ENCODE measurements at regions not wholly inside any gene's neighbourhood (a gene's known extent, or its start where the extent isn't known, plus 50 kb on each side); places are given as distances from the start of the nearest gene placed in this dataset.

DNA sequence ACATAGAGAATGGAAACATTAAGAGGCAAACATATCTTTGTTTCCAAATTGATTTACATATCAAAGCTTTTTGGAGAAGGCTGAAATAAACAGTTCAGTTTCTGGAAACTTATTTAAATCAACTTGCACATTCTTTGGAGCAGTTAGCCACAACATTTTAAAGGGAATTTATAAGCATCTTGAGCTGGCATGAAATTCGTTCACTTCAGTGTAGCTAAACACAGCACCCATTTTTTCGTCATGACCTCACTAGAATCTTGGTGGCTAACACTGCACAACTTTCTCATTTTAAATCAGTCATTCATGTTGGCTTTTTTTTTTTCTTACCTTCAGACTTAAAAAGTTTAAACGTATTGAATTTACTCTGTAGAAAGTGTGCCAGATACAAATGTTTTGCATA, 1139.9 kb upstream of the FLRT2 start:
- Mint-ChIP-seq H3K27ac (no peak overlapping the region), H3K4me1 (ENCODE audit: low read depth) (no peaks in the 10 kb centered on the region), H3K9me3 (peaks cover 11% of the 10 kb centered on the region in 2 donors), H3K4me3 (no peak overlapping the region), H3K27me3 (ENCODE audit: low read depth) (no peaks in the 10 kb centered on the region), H3K36me3 (ENCODE audit: insufficient read depth in 2 of 2) (no peaks in the 10 kb centered on the region)
- DNase-seq (no peak), ATAC-seq (replicated peaks in 1 of 2) (no peak)

GRCh38 chr14:84397631-84398030, 1132.3 kb upstream of the FLRT2 start:
- H3K27me3 Mint-ChIP-seq (ENCODE audit: low read depth): no peaks in the 10 kb centered on the region
- H3K27ac Mint-ChIP-seq: no peak overlapping the region
- no peak overlapping the region for H3K4me3 Mint-ChIP-seq
- H3K36me3 Mint-ChIP-seq (ENCODE audit: insufficient read depth in 2 of 2): peaks cover 0 to 8% of the 10 kb centered on the region in 2 donors
- peaks cover 16 to 20% of the 10 kb centered on the region in 2 donors for H3K9me3 Mint-ChIP-seq
- DNase-seq (no peak), ATAC-seq (replicated peaks in 1 of 2) (no peak)
- no peaks in the 10 kb centered on the region for H3K4me1 Mint-ChIP-seq (ENCODE audit: low read depth)

DNA sequence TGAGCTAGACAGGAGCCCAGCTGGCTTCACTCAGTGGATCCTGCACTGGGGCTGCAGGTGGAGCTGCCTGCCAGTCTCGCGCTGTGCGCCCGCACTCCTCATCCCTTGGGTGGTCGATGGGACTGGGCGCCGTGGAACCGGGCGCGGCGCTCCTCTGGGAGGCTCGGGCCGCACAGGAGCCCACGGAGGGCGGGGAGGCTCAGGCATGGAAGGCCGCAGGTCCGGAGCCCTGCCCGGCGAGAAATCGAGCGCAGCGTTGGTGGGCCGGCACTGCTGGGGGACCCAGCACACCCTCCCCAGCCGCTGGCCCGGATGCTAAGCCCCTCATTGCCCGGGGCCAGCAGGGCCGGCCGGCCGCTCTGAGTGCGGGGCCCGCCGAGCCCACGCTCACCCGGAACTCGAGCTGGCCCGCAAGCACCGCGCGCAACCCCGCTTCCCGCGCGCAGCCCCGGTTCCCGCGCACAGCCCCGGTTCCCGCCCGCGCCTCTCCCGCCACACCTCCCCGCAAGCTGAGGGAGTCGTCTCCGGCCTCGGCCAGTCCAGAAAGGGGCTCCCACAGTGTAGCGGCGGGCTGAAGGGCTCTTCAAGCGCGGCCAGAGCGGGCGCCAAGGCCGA, 1130.5 kb upstream of the FLRT2 start:
- H3K9me3 Mint-ChIP-seq: peaks cover 12 to 16% of the 10 kb centered on the region in 2 donors

DNA sequence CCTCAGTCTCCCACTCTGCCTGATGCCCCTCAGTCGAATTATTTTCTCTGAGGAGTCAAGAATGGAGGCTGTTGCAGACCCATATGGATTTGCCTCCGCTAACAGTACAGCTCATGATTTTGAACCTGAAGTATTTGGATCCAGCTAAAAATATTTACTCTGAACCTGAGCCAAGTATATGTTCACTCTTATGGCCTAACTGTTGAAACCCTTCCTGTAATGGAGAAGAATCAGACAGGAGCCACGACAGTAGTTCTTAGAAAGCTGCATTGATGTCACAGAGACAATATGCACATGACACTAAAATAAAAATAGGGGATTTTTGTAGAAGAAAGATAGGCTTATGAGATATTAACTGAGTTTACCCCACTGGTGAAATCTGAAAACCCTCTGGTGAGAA, 1128.3 kb upstream of the FLRT2 start:
- Mint-ChIP-seq H3K36me3 (ENCODE audit: insufficient read depth in 2 of 2) (peaks cover 0 to 5% of the 10 kb centered on the region in 2 donors), H3K27ac (no peak overlapping the region), H3K27me3 (ENCODE audit: low read depth) (no peaks in the 10 kb centered on the region), H3K4me1 (ENCODE audit: low read depth) (no peaks in the 10 kb centered on the region), H3K4me3 (no peak overlapping the region), H3K9me3 (peaks cover 3 to 8% of the 10 kb centered on the region in 2 donors)
- DNase-seq (no peak), ATAC-seq (replicated peaks in 1 of 2) (no peak)

More for the DNA sequence above, 1130.5 kb upstream of the FLRT2 start:
- Mint-ChIP-seq H3K4me1 (ENCODE audit: low read depth) (no peaks in the 10 kb centered on the region), H3K27me3 (ENCODE audit: low read depth) (no peaks in the 10 kb centered on the region), H3K27ac (no peak overlapping the region), H3K36me3 (ENCODE audit: insufficient read depth in 2 of 2) (peaks cover 0 to 8% of the 10 kb centered on the region in 2 donors), H3K4me3 (no peak overlapping the region)
- DNase-seq (no peak), ATAC-seq (replicated peaks in 1 of 2) (no peak)

- ATAC-seq (replicated peaks in 1 of 2) (no peak), DNase-seq (no peak)
- H3K27me3 Mint-ChIP-seq (ENCODE audit: low read depth): no peaks in the 10 kb centered on the region
- no peak overlapping the region for H3K27ac Mint-ChIP-seq
- H3K4me1 Mint-ChIP-seq (ENCODE audit: low read depth): no peaks in the 10 kb centered on the region
- H3K4me3 Mint-ChIP-seq: no peak overlapping the region
- peaks cover 3% of the 10 kb centered on the region in 2 donors for H3K9me3 Mint-ChIP-seq
- H3K36me3 Mint-ChIP-seq (ENCODE audit: insufficient read depth in 2 of 2): peaks cover 0 to 3% of the 10 kb centered on the region in 2 donors
Measured at GRCh38 chr14:84403585-84403984, 1126.4 kb upstream of the FLRT2 start.

- no peak overlapping the region for H3K4me3 Mint-ChIP-seq
- ATAC-seq (replicated peaks in 1 of 2): no peak
- DNase-seq: no peak
- no peaks in the 10 kb centered on the region for H3K4me1 Mint-ChIP-seq (ENCODE audit: low read depth)
- no peaks in the 10 kb centered on the region for H3K27me3 Mint-ChIP-seq (ENCODE audit: low read depth)
- peaks cover 0 to 3% of the 10 kb centered on the region in 2 donors for H3K36me3 Mint-ChIP-seq (ENCODE audit: insufficient read depth in 2 of 2)
- H3K27ac Mint-ChIP-seq: no peak overlapping the region
- H3K9me3 Mint-ChIP-seq: peaks cover 3% of the 10 kb centered on the region in 2 donors
Measured at GRCh38 chr14:84404246-84404645, 1125.7 kb upstream of the FLRT2 start.

- H3K27me3 Mint-ChIP-seq (ENCODE audit: low read depth): no peaks in the 10 kb centered on the region
- peaks cover 5 to 14% of the 10 kb centered on the region in 2 donors for H3K9me3 Mint-ChIP-seq
- no peak overlapping the region for H3K4me3 Mint-ChIP-seq
- peaks cover 0 to 2% of the 10 kb centered on the region in 2 donors for H3K36me3 Mint-ChIP-seq (ENCODE audit: insufficient read depth in 2 of 2)
- H3K27ac Mint-ChIP-seq: no peak overlapping the region
- no peaks in the 10 kb centered on the region for H3K4me1 Mint-ChIP-seq (ENCODE audit: low read depth)
- no peak for ATAC-seq (replicated peaks in 1 of 2)
- DNase-seq: no peak
Measured at GRCh38 chr14:84409435-84409834, 1120.5 kb upstream of the FLRT2 start.

GRCh38 chr14:84410344-84410743, 1119.6 kb upstream of the FLRT2 start:
- H3K9me3 Mint-ChIP-seq: peaks cover 4 to 14% of the 10 kb centered on the region in 2 donors
- no peak overlapping the region for H3K4me3 Mint-ChIP-seq
- ATAC-seq (replicated peaks in 1 of 2) (no peak), DNase-seq (no peak)
- H3K4me1 Mint-ChIP-seq (ENCODE audit: low read depth): no peaks in the 10 kb centered on the region
- no peak overlapping the region for H3K27ac Mint-ChIP-seq
- peaks cover 0 to 2% of the 10 kb centered on the region in 2 donors for H3K36me3 Mint-ChIP-seq (ENCODE audit: insufficient read depth in 2 of 2)
- no peaks in the 10 kb centered on the region for H3K27me3 Mint-ChIP-seq (ENCODE audit: low read depth)

- no peak overlapping the region for H3K27ac Mint-ChIP-seq
- peaks cover 0 to 2% of the 10 kb centered on the region in 2 donors for H3K36me3 Mint-ChIP-seq (ENCODE audit: insufficient read depth in 2 of 2)
- no peak for ATAC-seq (replicated peaks in 1 of 2)
Measured at GRCh38 chr14:84420221-84420620, 1109.7 kb upstream of the FLRT2 start.

DNA sequence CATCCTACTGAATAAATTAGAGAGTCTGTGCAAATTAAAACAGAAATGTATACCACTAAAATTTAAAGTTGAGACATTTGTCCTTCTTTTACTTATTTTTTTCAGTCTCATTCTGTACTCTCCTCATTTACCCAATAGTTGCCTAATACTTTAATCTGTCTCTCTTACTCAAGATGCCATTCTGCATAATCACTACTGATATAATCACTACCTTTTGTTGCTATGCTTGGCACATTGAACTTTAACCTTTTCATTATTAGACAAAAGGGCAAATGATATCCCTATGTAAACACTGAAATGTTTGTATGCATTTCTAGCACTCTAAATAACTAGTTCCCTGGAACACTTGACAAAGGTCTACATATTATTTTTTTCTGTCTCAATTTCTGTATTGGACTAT, 1108.3 kb upstream of the FLRT2 start:
- ATAC-seq (replicated peaks in 1 of 2) (no peak), DNase-seq (no peak)
- Mint-ChIP-seq H3K27ac (no peak overlapping the region), H3K4me1 (ENCODE audit: low read depth) (no peaks in the 10 kb centered on the region), H3K4me3 (no peak overlapping the region), H3K9me3 (peaks cover 5 to 9% of the 10 kb centered on the region in 2 donors), H3K27me3 (ENCODE audit: low read depth) (no peaks in the 10 kb centered on the region), H3K36me3 (ENCODE audit: insufficient read depth in 2 of 2) (no peaks in the 10 kb centered on the region)

More at GRCh38 chr14:84420221-84420620, 1109.7 kb upstream of the FLRT2 start:
- Mint-ChIP-seq H3K4me1 (ENCODE audit: low read depth) (no peaks in the 10 kb centered on the region), H3K9me3 (peaks cover 5 to 14% of the 10 kb centered on the region in 2 donors), H3K4me3 (no peak overlapping the region), H3K27me3 (ENCODE audit: low read depth) (no peaks in the 10 kb centered on the region)
- DNase-seq: no peak

- ATAC-seq (replicated peaks in 1 of 2): no peak
- Mint-ChIP-seq H3K36me3 (ENCODE audit: insufficient read depth in 2 of 2) (no peaks in the 10 kb centered on the region), H3K9me3 (peaks cover 1 to 5% of the 10 kb centered on the region in 2 donors), H3K4me1 (ENCODE audit: low read depth) (no peaks in the 10 kb centered on the region), H3K27ac (no peak overlapping the region), H3K4me3 (no peak overlapping the region), H3K27me3 (ENCODE audit: low read depth) (no peaks in the 10 kb centered on the region)
- no peak for DNase-seq
Measured at GRCh38 chr14:84425968-84426367, 1104.0 kb upstream of the FLRT2 start.

- H3K4me1 Mint-ChIP-seq (ENCODE audit: low read depth): no peaks in the 10 kb centered on the region
- H3K27ac Mint-ChIP-seq: no peak overlapping the region
- ATAC-seq (replicated peaks in 1 of 2) (no peak), DNase-seq (no peak)
- H3K4me3 Mint-ChIP-seq: no peak overlapping the region
- H3K36me3 Mint-ChIP-seq (ENCODE audit: insufficient read depth in 2 of 2): no peaks in the 10 kb centered on the region
- peaks cover 6 to 10% of the 10 kb centered on the region in 2 donors for H3K9me3 Mint-ChIP-seq
- H3K27me3 Mint-ChIP-seq (ENCODE audit: low read depth): no peaks in the 10 kb centered on the region
Measured at GRCh38 chr14:84432676-84433075, 1097.3 kb upstream of the FLRT2 start.

- Mint-ChIP-seq H3K27ac (no peak overlapping the region), H3K27me3 (ENCODE audit: low read depth) (no peaks in the 10 kb centered on the region), H3K9me3 (peaks cover 7 to 11% of the 10 kb centered on the region in 2 donors), H3K36me3 (ENCODE audit: insufficient read depth in 2 of 2) (no peaks in the 10 kb centered on the region), H3K4me1 (ENCODE audit: low read depth) (no peaks in the 10 kb centered on the region), H3K4me3 (no peak overlapping the region)
- DNase-seq: no peak
- no peak for ATAC-seq (replicated peaks in 1 of 2)
Measured at GRCh38 chr14:84433961-84434360, 1096.0 kb upstream of the FLRT2 start.

DNA sequence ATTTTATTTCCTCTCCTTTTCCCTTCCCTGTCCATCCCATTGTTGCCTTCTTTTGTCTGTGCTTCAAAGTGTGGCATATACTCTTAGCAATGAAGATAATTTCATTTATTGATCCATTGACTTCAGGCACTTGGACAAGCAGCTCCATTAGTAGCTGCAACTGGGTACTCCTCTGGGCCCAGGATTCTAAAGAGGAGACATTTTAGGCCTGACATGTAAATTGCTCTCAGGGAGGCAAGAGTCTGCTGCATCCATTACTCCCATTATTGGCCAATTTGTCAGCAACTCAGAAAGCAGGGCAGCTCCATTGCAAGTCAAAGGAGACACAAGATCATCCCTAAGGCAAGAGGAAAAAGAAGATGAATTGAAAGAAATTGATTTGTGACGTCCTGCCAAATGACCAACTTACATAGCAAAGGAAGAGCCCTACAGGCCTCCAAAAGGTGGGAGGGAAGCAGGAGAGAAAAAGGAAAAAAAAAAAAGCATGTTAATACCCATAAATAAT, 1094.1 kb upstream of the FLRT2 start:
- no peaks in the 10 kb centered on the region for H3K4me1 Mint-ChIP-seq (ENCODE audit: low read depth)
- no peak overlapping the region for H3K4me3 Mint-ChIP-seq
- ATAC-seq (replicated peaks in 1 of 2): no peak
- no peaks in the 10 kb centered on the region for H3K36me3 Mint-ChIP-seq (ENCODE audit: insufficient read depth in 2 of 2)
- no peak for DNase-seq
- H3K9me3 Mint-ChIP-seq: peaks cover 8 to 13% of the 10 kb centered on the region in 2 donors
- H3K27ac Mint-ChIP-seq: no peak overlapping the region
- H3K27me3 Mint-ChIP-seq (ENCODE audit: low read depth): no peaks in the 10 kb centered on the region

Data from activated T-cell treated with anti-CD3 and anti-CD28 coated beads, Interleukin-2, amount 50 U/mL, for 72 hours (primary cell).